ENCODE measurements at regions not wholly inside any gene's neighbourhood (a gene's known extent, or its start where the extent isn't known, plus 50 kb on each side); places are given as distances from the start of the nearest gene placed in this dataset.
A peak's percentile ranks its signal among the peaks of the same experiment; 100 is the strongest.

GRCh38 chr6:23154159-23154558, 584.8 kb downstream of the HDGFL1 start:
- DNase-seq (ENCODE audit: low spot score) = no peak

DNA sequence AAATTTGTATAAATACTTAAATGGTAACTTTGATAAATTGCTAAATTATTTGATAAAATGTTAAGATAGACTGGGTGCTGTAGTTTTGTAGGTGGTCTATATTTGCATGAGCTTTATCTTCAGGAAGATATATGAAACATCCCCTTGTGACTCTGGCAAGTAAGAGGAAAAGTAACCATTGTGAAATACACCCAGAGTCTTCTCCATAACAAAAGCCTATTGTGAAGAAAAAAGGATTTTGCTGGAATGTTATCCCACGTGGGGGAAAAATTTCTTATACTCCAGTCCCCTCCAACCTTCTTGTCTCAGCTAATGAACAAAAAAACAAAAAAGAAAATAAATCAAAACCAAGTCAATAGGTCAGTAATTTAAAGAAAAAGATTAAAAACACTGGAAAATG, 600.7 kb downstream of the HDGFL1 start:
- DNase-seq (ENCODE audit: low spot score) = no peak

DNA sequence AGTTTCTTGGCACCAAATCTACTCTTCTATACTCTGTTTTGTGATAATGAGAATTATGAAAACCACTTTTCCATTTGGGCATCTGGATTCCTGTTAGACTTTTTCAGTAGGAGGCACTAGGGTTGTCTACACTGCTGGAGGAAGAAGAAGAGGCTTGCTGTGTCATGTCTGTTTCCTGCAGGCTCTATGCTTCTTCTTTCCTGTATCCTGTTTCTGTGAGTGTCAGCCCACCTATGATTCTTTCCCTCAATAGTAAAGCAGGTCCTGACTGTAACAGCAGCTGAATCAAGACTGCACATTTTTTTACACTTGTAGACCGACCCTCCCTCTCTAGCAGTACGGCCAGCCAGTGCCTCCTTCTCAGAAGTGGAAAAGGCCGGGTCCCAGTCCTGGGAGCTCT, 603.9 kb downstream of the HDGFL1 start:
- no peak for DNase-seq (ENCODE audit: low spot score)

- DNase-seq (ENCODE audit: low spot score) = no peak
These were observed 605.5 kb downstream of the HDGFL1 start for GRCh38 chr6:23174781-23175361.

DNA sequence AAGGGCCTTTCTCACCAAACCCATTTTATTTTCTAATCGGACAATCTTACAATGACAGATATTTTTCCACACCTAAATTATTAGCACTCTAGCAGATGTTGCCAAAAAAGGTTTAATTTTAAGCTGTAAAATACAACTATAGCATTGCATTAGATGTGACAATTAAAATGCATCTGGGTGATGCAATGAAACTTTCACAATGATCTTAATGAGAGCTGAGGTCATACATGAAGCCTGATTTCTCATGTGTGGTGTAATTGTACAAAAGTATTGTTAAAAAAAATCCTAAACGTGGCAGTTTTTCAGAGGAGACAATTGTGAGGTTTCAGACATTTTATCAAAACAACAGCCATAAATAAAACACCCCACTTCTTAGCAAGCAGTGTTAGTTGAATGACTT, 606.0 kb downstream of the HDGFL1 start:
- DNase-seq (ENCODE audit: low spot score) = no peak

GRCh38 chr6:23176471-23176870, 607.1 kb downstream of the HDGFL1 start:
- no peak for DNase-seq (ENCODE audit: low spot score)

DNA sequence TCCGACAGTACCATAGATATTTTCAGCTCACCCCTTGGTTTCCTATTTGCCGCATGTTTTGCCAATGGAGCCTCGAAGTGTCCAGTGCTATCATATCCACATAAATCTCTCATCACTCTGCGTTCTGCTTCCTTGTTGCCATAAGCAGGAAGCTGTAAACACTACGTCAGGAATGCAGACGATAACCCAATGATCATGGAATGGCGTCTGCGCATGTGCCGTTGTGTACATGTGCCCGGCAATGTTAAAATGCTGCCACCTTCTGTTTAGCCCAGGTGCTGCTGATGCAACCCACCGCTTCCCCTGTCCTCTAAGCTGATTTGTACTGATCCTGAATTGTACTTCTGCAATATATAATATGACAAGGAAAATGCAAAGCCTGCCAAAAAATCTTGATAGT, 607.5 kb downstream of the HDGFL1 start:
- no peak for DNase-seq (ENCODE audit: low spot score)

- DNase-seq (ENCODE audit: low spot score) = no peak
These were observed 608.4 kb downstream of the HDGFL1 start for GRCh38 chr6:23177806-23178205.

- no peak for DNase-seq (ENCODE audit: low spot score)
These were observed 610.6 kb downstream of the HDGFL1 start for GRCh38 chr6:23179994-23180393.

GRCh38 chr6:23180504-23181293, 611.3 kb downstream of the HDGFL1 start:
- DNase-seq (ENCODE audit: low spot score) = peak; percentile 82

DNA sequence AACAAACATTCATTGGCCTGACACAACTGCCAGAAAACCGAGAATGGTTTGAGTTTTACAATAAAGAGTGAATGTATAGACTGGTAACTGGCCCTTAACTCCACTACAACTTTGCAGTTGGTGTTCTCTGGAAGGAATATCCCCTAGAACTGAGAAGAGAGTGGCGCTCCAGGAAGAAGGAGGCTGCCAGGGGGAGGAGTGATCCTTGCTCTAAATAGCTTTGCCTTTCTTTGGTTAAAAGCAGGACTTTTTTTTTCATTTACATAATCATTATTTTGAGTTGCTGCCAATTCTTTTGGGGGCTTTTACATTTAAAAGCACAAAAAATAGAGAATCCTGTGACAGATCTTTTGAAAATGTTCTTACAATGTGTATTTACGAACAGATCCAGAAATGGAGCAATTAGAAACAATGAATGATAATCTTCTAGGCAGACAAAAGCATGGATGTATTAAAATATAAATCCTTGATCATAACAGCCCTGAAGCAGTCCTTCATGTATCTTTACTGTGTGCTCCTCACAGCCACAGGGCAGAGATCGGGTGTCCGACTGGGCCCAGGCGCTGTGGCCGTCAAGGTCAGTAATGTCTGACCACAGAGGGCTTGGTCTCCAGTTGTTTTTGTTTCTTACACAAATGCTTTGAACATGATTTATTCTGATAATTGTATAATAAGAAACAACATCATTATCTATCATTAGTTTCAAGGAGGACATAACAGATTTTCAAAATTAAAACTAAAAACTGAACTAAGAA, 612.2 kb downstream of the HDGFL1 start:
- DNase-seq (ENCODE audit: low spot score) = no peak

DNA sequence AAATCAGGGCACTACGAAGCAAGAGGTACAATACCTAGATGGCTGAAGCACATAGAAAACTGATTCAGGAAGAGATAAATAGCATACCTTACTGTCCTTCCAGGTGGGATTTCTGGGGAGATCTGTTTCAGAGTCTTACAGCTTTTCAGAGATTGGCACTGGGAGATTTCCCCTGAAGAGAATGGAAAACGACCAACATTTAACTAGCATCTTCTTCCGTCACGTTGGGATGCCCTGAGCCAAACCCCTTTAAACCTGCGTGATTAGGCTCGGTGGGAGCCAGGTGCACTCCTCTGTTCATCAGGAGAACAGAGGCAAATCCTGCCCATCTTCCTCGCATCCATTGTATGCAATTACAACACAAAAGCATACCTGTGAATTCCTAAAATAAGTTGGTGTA, 614.5 kb downstream of the HDGFL1 start:
- no peak for DNase-seq (ENCODE audit: low spot score)

GRCh38 chr6:23184351-23184750, 615.0 kb downstream of the HDGFL1 start:
- DNase-seq (ENCODE audit: low spot score) = no peak

DNA sequence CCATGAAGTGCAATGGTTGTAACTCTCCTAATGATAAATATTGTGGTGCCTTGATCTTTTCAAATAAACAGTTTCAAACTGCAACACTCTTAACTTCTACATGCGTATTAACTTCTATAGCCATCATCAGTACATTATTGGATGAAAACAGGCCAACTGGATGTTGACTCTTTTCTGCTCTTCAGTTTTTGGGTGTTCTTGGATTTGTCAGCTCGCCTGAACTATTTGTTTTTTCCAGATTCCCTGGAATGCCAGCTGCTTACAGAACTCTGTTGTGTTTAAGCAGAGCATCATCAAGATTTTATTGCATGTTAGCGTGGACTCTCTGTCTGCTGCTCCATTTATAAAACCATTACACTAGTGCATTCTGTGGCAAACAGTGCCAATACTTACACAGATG, 626.1 kb downstream of the HDGFL1 start:
- no peak for DNase-seq (ENCODE audit: low spot score)

DNA sequence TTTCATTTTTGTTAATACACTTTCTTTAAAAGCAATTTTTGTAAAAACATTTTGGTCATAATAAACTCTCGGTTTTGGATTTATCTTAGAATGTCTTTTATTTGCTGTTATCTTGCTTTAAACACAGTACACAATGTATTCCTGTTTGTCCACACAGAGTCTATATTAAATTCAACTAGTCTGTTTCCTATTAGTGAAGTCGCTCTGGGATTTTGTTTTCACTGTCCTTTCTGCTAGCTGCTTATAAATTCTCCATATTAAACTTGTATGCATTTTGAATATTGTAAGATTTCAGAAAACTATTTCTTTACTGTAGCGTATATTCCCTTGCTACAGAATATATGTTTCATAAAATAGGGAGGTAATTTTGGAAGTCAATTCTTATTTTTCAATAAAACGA, 630.2 kb downstream of the HDGFL1 start:
- no peak for DNase-seq (ENCODE audit: low spot score)

- DNase-seq (ENCODE audit: low spot score) = no peak
These were observed 631.6 kb downstream of the HDGFL1 start for GRCh38 chr6:23200946-23201345.

DNA sequence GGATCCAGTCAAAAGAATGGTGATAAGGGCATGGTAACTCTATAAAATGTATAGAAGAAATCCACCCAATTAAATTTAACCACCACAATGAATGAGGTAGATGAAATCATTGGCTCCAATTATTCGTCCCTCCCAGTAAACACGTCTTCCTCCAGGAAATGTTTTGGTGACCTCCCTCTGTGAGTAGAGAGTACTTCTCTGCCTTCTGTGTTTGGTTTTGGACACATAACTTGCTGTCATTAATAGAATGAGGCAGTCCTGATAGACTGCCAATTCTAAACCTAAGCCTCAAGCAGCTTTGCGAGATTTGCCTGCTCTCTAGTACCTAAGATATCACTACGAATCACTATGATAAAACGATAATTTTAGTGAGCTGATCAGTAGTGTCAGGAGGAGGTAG, 632.8 kb downstream of the HDGFL1 start:
- DNase-seq (ENCODE audit: low spot score) = no peak

- no peak for DNase-seq (ENCODE audit: low spot score)
These were observed 643.0 kb downstream of the HDGFL1 start for GRCh38 chr6:23212398-23212797.

DNA sequence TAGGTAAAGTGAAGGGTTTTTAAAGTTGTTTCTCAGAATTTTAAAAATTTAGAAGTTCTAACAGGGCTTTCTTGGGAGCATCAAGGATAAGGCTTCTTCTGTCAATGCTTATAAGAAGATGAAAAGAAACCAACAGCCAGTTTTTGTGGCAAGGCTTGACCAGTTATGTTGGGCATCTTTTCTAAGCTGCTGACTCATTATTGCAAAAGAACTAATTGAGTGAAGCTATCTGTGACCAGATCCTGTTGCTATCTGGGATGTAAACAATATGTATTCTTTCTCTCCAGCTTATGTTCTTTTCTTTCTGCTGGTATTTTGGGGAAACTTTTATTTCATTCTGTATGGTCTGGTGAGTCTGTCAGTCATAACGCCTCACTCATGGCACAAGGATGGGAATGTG, 643.8 kb downstream of the HDGFL1 start:
- DNase-seq (ENCODE audit: low spot score) = no peak

GRCh38 chr6:23213651-23214050, 644.3 kb downstream of the HDGFL1 start:
- no peak for DNase-seq (ENCODE audit: low spot score)

DNA sequence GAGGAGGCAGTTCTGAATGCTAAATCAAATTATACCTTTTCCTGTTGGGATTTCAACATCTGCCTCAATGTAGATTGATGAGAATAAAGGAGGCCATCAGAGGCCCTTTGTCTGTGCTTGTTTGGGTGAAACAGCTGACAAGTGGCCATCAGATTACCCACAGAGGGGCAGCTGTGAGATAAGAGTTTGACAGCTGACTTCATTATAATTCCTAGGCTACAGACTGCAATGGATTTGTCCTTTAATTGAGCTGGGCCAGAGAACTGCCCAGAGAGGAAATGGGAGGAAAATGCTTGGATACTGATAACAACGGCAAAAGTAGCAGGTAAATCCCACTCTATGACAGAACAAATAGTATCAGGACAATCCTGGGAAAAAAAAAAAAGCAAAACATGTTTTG, 649.4 kb downstream of the HDGFL1 start:
- no peak for DNase-seq (ENCODE audit: low spot score)

- DNase-seq (ENCODE audit: low spot score) = no peak
These were observed 653.4 kb downstream of the HDGFL1 start for GRCh38 chr6:23222724-23223123.

GRCh38 chr6:23224540-23224939, 655.2 kb downstream of the HDGFL1 start:
- DNase-seq (ENCODE audit: low spot score) = no peak

Data from ecto neural progenitor cell (in vitro differentiated cells).